Activated CD8-positive, alpha-beta T cell treated with anti-CD3 and anti-CD28 coated beads for 36 hours (primary cell): ENCODE measurements at regions not wholly inside any gene's neighbourhood (a gene's known extent, or its start where the extent isn't known, plus 50 kb on each side); places are given as distances from the start of the nearest gene placed in this dataset.

Source experiments
- ATAC-seq: fragments of 200-7000 bp; cut with Tn5 transposase; one replicate; pipeline ENCODE4 v1.10.0; 2021; ENCODE audit warnings: mild to moderate bottlenecking, moderate library complexity
- CTCF ChIA-PET: fragments of 350-600 bp; sonication (Branson Sonifier 250); formaldehyde crosslinking; loops from one replicate; lab custom pipeline; 2021; ENCODE audit warnings: antibody characterized with exemption; lab: Charles Lee
- POLR2A ChIA-PET: fragments of 350-600 bp; sonication (Branson Sonifier 250); formaldehyde crosslinking; loops from one replicate; lab custom pipeline; 2021; ENCODE audit warnings: antibody characterized with exemption; lab: Charles Lee
- DNase-seq: peaks from one replicate; pipeline ENCODE4 v3.0.0-alpha.2; 2020
- H3K27ac Mint-ChIP-seq: one replicate; pipeline ENCODE4 v1.8.0; 2021; ENCODE audit warnings: mild to moderate bottlenecking, mixed read lengths
- H3K27me3 Mint-ChIP-seq: one replicate; pipeline ENCODE4 v1.8.0; 2021; ENCODE audit warnings: mixed read lengths
- H3K36me3 Mint-ChIP-seq: one replicate; pipeline ENCODE4 v1.8.0; 2021; ENCODE audit warnings: low read depth, mixed read lengths
- H3K4me1 Mint-ChIP-seq: one replicate; pipeline ENCODE4 v1.8.0; 2021; ENCODE audit warnings: low read depth, mixed read lengths
- H3K4me3 Mint-ChIP-seq: one replicate; pipeline ENCODE4 v1.8.0; 2021; ENCODE audit warnings: mild to moderate bottlenecking, moderate library complexity, mixed read lengths
- H3K9me3 Mint-ChIP-seq: one replicate; pipeline ENCODE4 v1.8.0; 2021; ENCODE audit warnings: mixed read lengths
- CTCF ChIP-seq: fragments of 200-600 bp; IDR thresholded peaks from one replicate; pipeline ENCODE4 v1.8.0; 2022; ENCODE audit warnings: antibody characterized with exemption, mild to moderate bottlenecking
- intact Hi-C: fragments of 100-400 bp; cut with micrococcal nuclease; formaldehyde crosslinking; loops from one replicate; pipeline ENCODE4 v1.10.0; 2022

- ChIA-PET POLR2A (no interaction called here), CTCF (no interaction called here)
- Mint-ChIP-seq H3K27me3 (no peaks in the 10 kb centered on the region), H3K4me1 (peaks cover 5% of the 10 kb centered on the region), H3K4me3 (no peak overlapping the region), H3K9me3 (peaks cover 7% of the 10 kb centered on the region), H3K36me3 (no peaks in the 10 kb centered on the region), H3K27ac (no peak overlapping the region)
- ATAC-seq, result no peak
- no peak for TF ChIP-seq CTCF
- DNase-seq, result no peak
- intact Hi-C loops, result no loop called here
These were observed 138.5 kb downstream of the DICER1 start for GRCh38 chr14:95018821-95019220.

- peaks cover 1% of the 10 kb centered on the region for H3K9me3 Mint-ChIP-seq
- intact Hi-C loops, result no loop called here
- H3K27me3 Mint-ChIP-seq, result peaks cover 7% of the 10 kb centered on the region
- no peaks in the 10 kb centered on the region for H3K36me3 Mint-ChIP-seq
- no peak for TF ChIP-seq CTCF
- no peak overlapping the region for H3K27ac Mint-ChIP-seq
- CTCF ChIA-PET, result no interaction called here
- ATAC-seq, result no peak
- H3K4me1 Mint-ChIP-seq, result peaks cover under 1% of the 10 kb centered on the region
- no peak overlapping the region for H3K4me3 Mint-ChIP-seq
- POLR2A ChIA-PET, result interaction anchor here (0.8 kb wide), 1 partner anchor 14 kb away, joined by 3 read pairs; no protein-coding TSS in a partner anchor
- DNase-seq, result no peak
These were observed 142.3 kb downstream of the DICER1 start for GRCh38 chr14:95015046-95015445.

GRCh38 chr14:95014036-95014435 lies 143.3 kb downstream of the DICER1 start:
- Mint-ChIP-seq H3K9me3 (peaks cover 1% of the 10 kb centered on the region), H3K4me3 (no peak overlapping the region), H3K27ac (no peak overlapping the region), H3K27me3 (peaks cover 8% of the 10 kb centered on the region), H3K4me1 (no peaks in the 10 kb centered on the region), H3K36me3 (no peaks in the 10 kb centered on the region)
- DNase-seq (no peak), ATAC-seq (no peak)
- CTCF ChIA-PET, result no interaction called here
- no peak for TF ChIP-seq CTCF
- POLR2A ChIA-PET, result no interaction called here
- intact Hi-C loops, result no loop called here

- POLR2A ChIA-PET, result no interaction called here
- Mint-ChIP-seq H3K4me1 (no peaks in the 10 kb centered on the region), H3K9me3 (peaks cover 1% of the 10 kb centered on the region), H3K36me3 (no peaks in the 10 kb centered on the region), H3K27ac (no peak overlapping the region), H3K4me3 (no peak overlapping the region), H3K27me3 (peaks cover 11% of the 10 kb centered on the region)
- DNase-seq (no peak), ATAC-seq (no peak)
- CTCF ChIA-PET, result no interaction called here
- intact Hi-C loops, result no loop called here
- TF ChIP-seq CTCF, result no peak
These were observed 145.8 kb downstream of the DICER1 start for GRCh38 chr14:95011445-95012006.

GRCh38 chr14:95008445-95009217 lies 148.7 kb downstream of the DICER1 start:
- CTCF ChIA-PET, result no interaction called here
- TF ChIP-seq CTCF, result no peak
- intact Hi-C loops, result no loop called here
- H3K27me3 Mint-ChIP-seq, result peaks cover 11% of the 10 kb centered on the region
- H3K27ac Mint-ChIP-seq, result no peak overlapping the region
- no peak overlapping the region for H3K4me3 Mint-ChIP-seq
- POLR2A ChIA-PET, result no interaction called here
- no peak for DNase-seq
- no peaks in the 10 kb centered on the region for H3K9me3 Mint-ChIP-seq
- no peaks in the 10 kb centered on the region for H3K4me1 Mint-ChIP-seq
- no peaks in the 10 kb centered on the region for H3K36me3 Mint-ChIP-seq
- ATAC-seq, result no peak
